CD14-positive monocyte (primary cell): ENCODE measurements at regions not wholly inside any gene's neighbourhood (a gene's known extent, or its start where the extent isn't known, plus 50 kb on each side); places are given as distances from the start of the nearest gene placed in this dataset.

ENCODE experiments used
- DNase-seq, 3 donors: peaks; one replicate each; pipeline ENCODE4 v3.0.0-alpha.2; 2011 to 2022
- H2AFZ ChIP-seq: 2 replicates; pipeline ENCODE4 v1.6.0; 2012; ENCODE audit warnings: mild to moderate bottlenecking, low read depth, low read length, inconsistent platforms; ENCODE audit not compliant: insufficient read depth, poor library complexity, severe bottlenecking
- H3K27ac ChIP-seq, 2 donors: 1 replicate in 1 of 2; 2 replicates in 1 of 2; pipeline ENCODE4 v1.5.1; 2012 to 2013; ENCODE audit warnings: low read length in 2 of 2, control low read depth in 1 of 2, inconsistent platforms in 1 of 2, low read depth in 1 of 2, mild to moderate bottlenecking in 1 of 2
- H3K27me3 ChIP-seq, 2 donors: one replicate each; pipeline versions ENCODE4 v1.6.0 to v1.6.1; 2011 to 2013; ENCODE audit warnings: low read length in 2 of 2; ENCODE audit not compliant: control insufficient read depth in 2 of 2, insufficient read depth in 2 of 2
- H3K36me3 ChIP-seq, 2 donors: replicated peaks in 1 of 2; 1 replicate in 1 of 2; 2 replicates in 1 of 2; pipeline versions ENCODE4 v1.5.1 to v1.6.1; 2012 to 2013; ENCODE audit warnings: low read length in 2 of 2, control low read depth in 1 of 2, inconsistent platforms in 1 of 2, mild to moderate bottlenecking in 1 of 2; ENCODE audit not compliant: insufficient read depth in 2 of 2, control insufficient read depth in 1 of 2
- H3K4me1 ChIP-seq, 2 donors: 1 replicate in 1 of 2; 2 replicates in 1 of 2; pipeline versions ENCODE4 v1.5.1 to v1.6.1; 2012 to 2013; ENCODE audit warnings: low read length in 2 of 2, control low read depth in 1 of 2, inconsistent platforms in 1 of 2, mild to moderate bottlenecking in 1 of 2, moderate library complexity in 1 of 2; ENCODE audit not compliant: insufficient read depth in 2 of 2, control insufficient read depth in 1 of 2
- H3K4me2 ChIP-seq: replicated peaks from 2 replicates; pipeline ENCODE3; 2012; ENCODE audit warnings: low read length, moderate library complexity, mild to moderate bottlenecking; ENCODE audit not compliant: poor library complexity, severe bottlenecking; ENCODE audit errors: extremely low read depth
- H3K4me3 ChIP-seq, 3 experiments: fragments of 200-600 bp in 1 of 3; sonication (generic) in 1 of 3; replicated peaks in 1 of 3; 1 replicate in 2 of 3; 2 replicates in 1 of 3; pipeline ENCODE4 v1.5.1; 2011 to 2013; ENCODE audit warnings: low read length in 3 of 3, mild to moderate bottlenecking in 3 of 3, control low read depth in 2 of 3, low read depth in 2 of 3, inconsistent platforms in 1 of 3, moderate library complexity in 1 of 3
- H3K79me2 ChIP-seq: 2 replicates; pipeline ENCODE4 v1.6.0; 2012; ENCODE audit warnings: mild to moderate bottlenecking, control low read depth, inconsistent platforms, low read length, moderate library complexity; ENCODE audit not compliant: insufficient read depth
- H3K9ac ChIP-seq: 2 replicates; pipeline ENCODE4 v1.6.0; 2017; ENCODE audit warnings: low read length, mild to moderate bottlenecking; ENCODE audit not compliant: insufficient read depth, poor library complexity, severe bottlenecking
- H3K9me3 ChIP-seq, 2 donors: replicated peaks in 1 of 2; 1 replicate in 1 of 2; 2 replicates in 1 of 2; pipeline versions ENCODE4 v1.5.1 to v1.6.1; 2012 to 2013; ENCODE audit warnings: low read length in 2 of 2, control low read depth in 1 of 2; ENCODE audit not compliant: control insufficient read depth in 1 of 2, insufficient read depth in 1 of 2
- H4K20me1 ChIP-seq: 2 replicates; pipeline ENCODE4 v1.6.0; 2012; ENCODE audit warnings: mild to moderate bottlenecking, low read length, control low read depth, moderate library complexity; ENCODE audit not compliant: insufficient read depth
- H3K27ac Mint-ChIP-seq, 7 donors: one replicate each; pipeline ENCODE4 v1.8.0; 2020; ENCODE audit warnings: mild to moderate bottlenecking in 7 of 7, mixed read lengths in 7 of 7, moderate library complexity in 6 of 7, inconsistent platforms in 2 of 7
- H3K27me3 Mint-ChIP-seq, 3 donors: one replicate each; pipeline ENCODE4 v1.8.0; 2021 to 2022; ENCODE audit warnings: low read depth in 3 of 3, mild to moderate bottlenecking in 3 of 3, mixed read lengths in 3 of 3, moderate library complexity in 3 of 3, inconsistent platforms in 1 of 3
- H3K36me3 Mint-ChIP-seq, 2 donors: one replicate each; pipeline ENCODE4 v1.8.0; 2020; ENCODE audit warnings: mixed read lengths in 2 of 2, inconsistent platforms in 1 of 2, mild to moderate bottlenecking in 1 of 2
- H3K4me1 Mint-ChIP-seq: one replicate; pipeline ENCODE4 v1.8.0; 2020; ENCODE audit warnings: mild to moderate bottlenecking, mixed read lengths
- H3K4me3 Mint-ChIP-seq, 2 donors: one replicate each; pipeline ENCODE4 v1.8.0; 2020; ENCODE audit warnings: mild to moderate bottlenecking in 2 of 2, mixed read lengths in 2 of 2, moderate library complexity in 1 of 2
- H3K9me3 Mint-ChIP-seq, 7 donors: one replicate each; pipeline ENCODE4 v1.8.0; 2020 to 2022; ENCODE audit warnings: mixed read lengths in 7 of 7, mild to moderate bottlenecking in 6 of 7, moderate library complexity in 6 of 7, inconsistent platforms in 2 of 7
- WGBS: methylation state at CpG from one replicate; pipeline ENCODE4 v1.1.5; 2013; ENCODE audit warnings: missing lambda C conversion rate; ENCODE audit not compliant: insufficient coverage; 5-methylcytosine and 5-hydroxymethylcytosine counted together
- intact Hi-C, 2 donors: fragments of 100-400 bp; cut with micrococcal nuclease; formaldehyde crosslinking; loops; one replicate each; pipeline versions ENCODE4 v1.15.0 to v1.15.1; 2023
- TF ChIP-seq, protein P1 (sequence below): fragments of 200-600 bp; IDR thresholded peaks from one replicate; pipeline ENCODE4 v1.8.0; 2022; ENCODE audit warnings: antibody characterized with exemption, mild to moderate bottlenecking

DNA sequence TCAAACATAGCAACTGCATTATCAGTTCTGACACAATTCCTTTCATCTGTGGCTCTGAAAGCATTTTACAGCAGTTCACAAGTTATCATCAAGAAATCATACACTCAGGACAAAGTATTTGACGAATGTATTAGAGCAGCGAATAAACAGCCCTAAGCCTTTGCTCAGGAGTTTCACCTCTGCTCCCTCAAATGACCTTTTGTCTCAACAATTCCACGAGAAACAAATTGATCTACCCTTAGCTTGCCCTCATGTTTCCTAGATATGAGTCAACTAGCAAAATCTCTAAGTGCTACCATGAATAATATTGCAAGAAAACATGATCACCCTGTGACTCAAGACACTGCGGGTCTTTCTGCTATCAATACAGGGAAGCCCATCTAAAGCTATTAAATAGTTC lies 396.1 kb downstream of the EFNB2 start:
- Mint-ChIP-seq H3K4me1 (no peaks in the 10 kb centered on the region), H3K9me3 (peaks cover 0 to 6% (median 0%) of the 10 kb centered on the region in 7 donors), H3K27ac (no peak overlapping the region), H3K4me3 (no peak overlapping the region), H3K36me3 (no peaks in the 10 kb centered on the region), H3K27me3 (no peaks in the 10 kb centered on the region)
- no peaks in the 10 kb centered on the region for H4K20me1 ChIP-seq
- no peaks in the 10 kb centered on the region for H3K79me2 ChIP-seq
- 96% methylated on average over 3 of the region's 4 CpGs for WGBS
- no peaks in the 10 kb centered on the region for H3K9me3 ChIP-seq
- H3K4me2 ChIP-seq, result no peak overlapping the region
- H3K36me3 ChIP-seq, result no peaks in the 10 kb centered on the region
- H3K4me3 ChIP-seq, result no peak overlapping the region
- H2AFZ ChIP-seq, result no peak overlapping the region
- H3K9ac ChIP-seq, result no peak overlapping the region
- intact Hi-C loops, result no loop called here
- H3K27ac ChIP-seq, result no peak overlapping the region
- no peaks in the 10 kb centered on the region for H3K4me1 ChIP-seq
- no peak for DNase-seq
- H3K27me3 ChIP-seq, result no peaks in the 10 kb centered on the region
- TF ChIP-seq, protein P1, sequence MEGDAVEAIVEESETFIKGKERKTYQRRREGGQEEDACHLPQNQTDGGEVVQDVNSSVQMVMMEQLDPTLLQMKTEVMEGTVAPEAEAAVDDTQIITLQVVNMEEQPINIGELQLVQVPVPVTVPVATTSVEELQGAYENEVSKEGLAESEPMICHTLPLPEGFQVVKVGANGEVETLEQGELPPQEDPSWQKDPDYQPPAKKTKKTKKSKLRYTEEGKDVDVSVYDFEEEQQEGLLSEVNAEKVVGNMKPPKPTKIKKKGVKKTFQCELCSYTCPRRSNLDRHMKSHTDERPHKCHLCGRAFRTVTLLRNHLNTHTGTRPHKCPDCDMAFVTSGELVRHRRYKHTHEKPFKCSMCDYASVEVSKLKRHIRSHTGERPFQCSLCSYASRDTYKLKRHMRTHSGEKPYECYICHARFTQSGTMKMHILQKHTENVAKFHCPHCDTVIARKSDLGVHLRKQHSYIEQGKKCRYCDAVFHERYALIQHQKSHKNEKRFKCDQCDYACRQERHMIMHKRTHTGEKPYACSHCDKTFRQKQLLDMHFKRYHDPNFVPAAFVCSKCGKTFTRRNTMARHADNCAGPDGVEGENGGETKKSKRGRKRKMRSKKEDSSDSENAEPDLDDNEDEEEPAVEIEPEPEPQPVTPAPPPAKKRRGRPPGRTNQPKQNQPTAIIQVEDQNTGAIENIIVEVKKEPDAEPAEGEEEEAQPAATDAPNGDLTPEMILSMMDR, result no peak

DNA sequence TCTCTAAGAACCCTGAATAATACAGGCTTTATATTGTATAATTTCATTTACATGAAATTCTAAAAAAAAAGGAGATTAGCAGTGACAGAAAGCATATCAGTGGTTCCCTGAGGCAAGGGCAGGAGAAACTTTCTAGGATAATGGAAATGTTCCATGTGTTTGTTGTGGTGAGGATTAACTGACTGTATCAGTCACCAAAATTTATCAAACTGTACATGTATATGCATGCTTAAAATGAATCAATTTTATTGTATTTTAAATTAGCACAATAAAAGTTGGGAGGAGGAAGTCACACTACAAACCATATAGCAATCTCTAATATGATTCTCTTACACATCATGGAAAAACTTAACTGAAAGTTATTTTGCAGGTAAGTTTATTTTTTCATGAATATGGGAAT lies 396.8 kb downstream of the EFNB2 start:
- Mint-ChIP-seq H3K36me3 (no peaks in the 10 kb centered on the region), H3K4me3 (no peak overlapping the region), H3K27me3 (no peaks in the 10 kb centered on the region), H3K9me3 (peaks cover 0 to 6% (median 4%) of the 10 kb centered on the region in 7 donors), H3K4me1 (no peaks in the 10 kb centered on the region), H3K27ac (no peak overlapping the region)
- Histone ChIP-seq H3K4me3 (no peak overlapping the region), H3K4me2 (no peak overlapping the region), H2AFZ (no peak overlapping the region), H3K36me3 (no peaks in the 10 kb centered on the region), H3K79me2 (no peaks in the 10 kb centered on the region), H3K27me3 (no peaks in the 10 kb centered on the region), H3K27ac (no peak overlapping the region), H4K20me1 (no peaks in the 10 kb centered on the region), H3K4me1 (no peaks in the 10 kb centered on the region), H3K9me3 (peaks cover under 1 to 4% of the 10 kb centered on the region in 2 donors), H3K9ac (no peak overlapping the region)
- intact Hi-C loops, result no loop called here
- TF ChIP-seq, protein P1, result no peak
- no peak for DNase-seq
